HepG2 (cell line): ENCODE measurements at regions not wholly inside any gene's neighbourhood (a gene's known extent, or its start where the extent isn't known, plus 50 kb on each side); places are given as distances from the start of the nearest gene placed in this dataset.

Experiments used
- CCDC6 ChIP-seq: sonication (generic); formaldehyde crosslinking; IDR thresholded peaks from 2 replicates; pipeline ENCODE4 v1.8.1; 2022; ENCODE audit warnings: mild to moderate bottlenecking, missing genetic modification reagents, moderate library complexity
- EHMT2 ChIP-seq: fragments of 200-600 bp; sonication (generic); IDR thresholded peaks from 2 replicates; pipeline ENCODE4 v1.7.0; 2017; ENCODE audit warnings: antibody characterized with exemption, low read depth, low read length, borderline replicate concordance
- GATA4 ChIP-seq: sonication (generic); IDR thresholded peaks from 2 replicates; pipeline ENCODE4 v1.6.1; 2016; ENCODE audit warnings: antibody characterized with exemption, low read depth, borderline replicate concordance
- NR3C1 ChIP-seq: sonication (generic); formaldehyde crosslinking; IDR thresholded peaks from 2 replicates; pipeline ENCODE4 v1.4.0; 2020; ENCODE audit warnings: missing genetic modification reagents
- TCF7 ChIP-seq: sonication (generic); IDR thresholded peaks from 2 replicates; pipeline ENCODE4 v1.6.1; 2016; ENCODE audit warnings: antibody characterized with exemption, low read depth
- YY1 ChIP-seq: IDR thresholded peaks from 2 replicates; pipeline ENCODE4 v1.6.1; 2011; ENCODE audit warnings: low read length, low read depth, moderate library complexity, mild to moderate bottlenecking; ENCODE audit not compliant: insufficient read depth, insufficient replicate concordance
- ZSCAN22 ChIP-seq: sonication (generic); formaldehyde crosslinking; IDR thresholded peaks from 2 replicates; pipeline ENCODE4 v1.4.0; 2020; ENCODE audit warnings: mild to moderate bottlenecking, missing genetic modification reagents
- TF ChIP-seq, protein P1 (sequence below): sonication (generic); formaldehyde crosslinking; IDR thresholded peaks from 2 replicates; pipeline ENCODE4 v1.5.0; 2020; ENCODE audit warnings: mild to moderate bottlenecking, missing genetic modification reagents, moderate library complexity
- TF ChIP-seq, protein P2 (sequence below): sonication (generic); formaldehyde crosslinking; IDR thresholded peaks from 2 replicates; pipeline ENCODE4 v1.5.0; 2020; ENCODE audit warnings: missing genetic modification reagents
- TF ChIP-seq, protein P3 (sequence below), 2 experiments: sonication (generic) in 1 of 2; formaldehyde crosslinking in 1 of 2; IDR thresholded peaks; 2 replicates each; pipeline versions ENCODE4 v1.5.1 to v1.6.1; 2011 to 2020; ENCODE audit warnings: borderline replicate concordance in 1 of 2, low read depth in 1 of 2, low read length in 1 of 2, mild to moderate bottlenecking in 1 of 2, missing genetic modification reagents in 1 of 2, moderate library complexity in 1 of 2
- TF ChIP-seq, protein P4 (sequence below): IDR thresholded peaks from 2 replicates; pipeline ENCODE4 v1.6.1; 2016; ENCODE audit warnings: low read depth
- TF ChIP-seq, protein P5 (sequence below): sonication (generic); formaldehyde crosslinking; IDR thresholded peaks from 2 replicates; pipeline ENCODE4 v1.4.0; 2020; ENCODE audit warnings: missing genetic modification reagents

DNA sequence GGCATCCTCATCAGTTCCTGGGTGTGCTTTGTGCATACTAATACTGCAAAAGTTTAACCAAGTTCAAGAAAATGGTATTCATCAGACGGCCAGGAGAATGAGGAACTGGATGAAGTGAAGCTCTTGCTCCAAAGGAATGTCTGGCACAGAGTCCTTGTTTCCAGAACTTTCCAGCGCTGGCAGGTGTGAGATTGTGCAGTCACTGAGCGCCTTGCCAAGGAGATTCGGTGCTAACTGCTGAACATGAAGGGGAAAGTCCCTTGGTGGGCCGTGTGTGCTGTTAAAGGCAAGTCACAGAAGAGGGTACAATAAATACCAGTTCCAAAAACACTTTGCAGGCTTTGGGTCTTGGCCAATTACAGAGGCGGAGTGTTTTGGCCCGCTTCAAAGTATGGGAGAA lies 262.3 kb upstream of the SOX4 start:
- TF ChIP-seq, protein P1, sequence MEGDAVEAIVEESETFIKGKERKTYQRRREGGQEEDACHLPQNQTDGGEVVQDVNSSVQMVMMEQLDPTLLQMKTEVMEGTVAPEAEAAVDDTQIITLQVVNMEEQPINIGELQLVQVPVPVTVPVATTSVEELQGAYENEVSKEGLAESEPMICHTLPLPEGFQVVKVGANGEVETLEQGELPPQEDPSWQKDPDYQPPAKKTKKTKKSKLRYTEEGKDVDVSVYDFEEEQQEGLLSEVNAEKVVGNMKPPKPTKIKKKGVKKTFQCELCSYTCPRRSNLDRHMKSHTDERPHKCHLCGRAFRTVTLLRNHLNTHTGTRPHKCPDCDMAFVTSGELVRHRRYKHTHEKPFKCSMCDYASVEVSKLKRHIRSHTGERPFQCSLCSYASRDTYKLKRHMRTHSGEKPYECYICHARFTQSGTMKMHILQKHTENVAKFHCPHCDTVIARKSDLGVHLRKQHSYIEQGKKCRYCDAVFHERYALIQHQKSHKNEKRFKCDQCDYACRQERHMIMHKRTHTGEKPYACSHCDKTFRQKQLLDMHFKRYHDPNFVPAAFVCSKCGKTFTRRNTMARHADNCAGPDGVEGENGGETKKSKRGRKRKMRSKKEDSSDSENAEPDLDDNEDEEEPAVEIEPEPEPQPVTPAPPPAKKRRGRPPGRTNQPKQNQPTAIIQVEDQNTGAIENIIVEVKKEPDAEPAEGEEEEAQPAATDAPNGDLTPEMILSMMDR (CRISPR knock-in tag) = no peak
- TF ChIP-seq, protein P2, sequence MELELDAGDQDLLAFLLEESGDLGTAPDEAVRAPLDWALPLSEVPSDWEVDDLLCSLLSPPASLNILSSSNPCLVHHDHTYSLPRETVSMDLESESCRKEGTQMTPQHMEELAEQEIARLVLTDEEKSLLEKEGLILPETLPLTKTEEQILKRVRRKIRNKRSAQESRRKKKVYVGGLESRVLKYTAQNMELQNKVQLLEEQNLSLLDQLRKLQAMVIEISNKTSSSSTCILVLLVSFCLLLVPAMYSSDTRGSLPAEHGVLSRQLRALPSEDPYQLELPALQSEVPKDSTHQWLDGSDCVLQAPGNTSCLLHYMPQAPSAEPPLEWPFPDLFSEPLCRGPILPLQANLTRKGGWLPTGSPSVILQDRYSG (CRISPR knock-in tag) = no peak
- no peak for TF ChIP-seq CCDC6 (CRISPR knock-in tag)
- no peak for TF ChIP-seq EHMT2
- TF ChIP-seq, protein P3, sequence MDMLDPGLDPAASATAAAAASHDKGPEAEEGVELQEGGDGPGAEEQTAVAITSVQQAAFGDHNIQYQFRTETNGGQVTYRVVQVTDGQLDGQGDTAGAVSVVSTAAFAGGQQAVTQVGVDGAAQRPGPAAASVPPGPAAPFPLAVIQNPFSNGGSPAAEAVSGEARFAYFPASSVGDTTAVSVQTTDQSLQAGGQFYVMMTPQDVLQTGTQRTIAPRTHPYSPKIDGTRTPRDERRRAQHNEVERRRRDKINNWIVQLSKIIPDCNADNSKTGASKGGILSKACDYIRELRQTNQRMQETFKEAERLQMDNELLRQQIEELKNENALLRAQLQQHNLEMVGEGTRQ (IDR thresholded peaks at IDR 0.05; ENCODE audit: low read depth, low read length) = no peak
- TF ChIP-seq, protein P3 (CRISPR knock-in tag; IDR thresholded peaks at IDR 0.05; ENCODE audit: borderline replicate concordance) = no peak
- TF ChIP-seq, protein P4, sequence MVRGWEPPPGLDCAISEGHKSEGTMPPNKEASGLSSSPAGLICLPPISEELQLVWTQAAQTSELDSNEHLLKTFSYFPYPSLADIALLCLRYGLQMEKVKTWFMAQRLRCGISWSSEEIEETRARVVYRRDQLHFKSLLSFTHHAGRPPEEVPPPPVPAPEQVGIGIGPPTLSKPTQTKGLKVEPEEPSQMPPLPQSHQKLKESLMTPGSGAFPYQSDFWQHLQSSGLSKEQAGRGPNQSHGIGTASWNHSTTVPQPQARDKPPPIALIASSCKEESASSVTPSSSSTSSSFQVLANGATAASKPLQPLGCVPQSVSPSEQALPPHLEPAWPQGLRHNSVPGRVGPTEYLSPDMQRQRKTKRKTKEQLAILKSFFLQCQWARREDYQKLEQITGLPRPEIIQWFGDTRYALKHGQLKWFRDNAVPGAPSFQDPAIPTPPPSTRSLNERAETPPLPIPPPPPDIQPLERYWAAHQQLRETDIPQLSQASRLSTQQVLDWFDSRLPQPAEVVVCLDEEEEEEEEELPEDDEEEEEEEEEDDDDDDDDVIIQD (CRISPR knock-in tag) = no peak
- TF ChIP-seq GATA4 = no peak
- no peak for TF ChIP-seq ZSCAN22 (CRISPR knock-in tag)
- TF ChIP-seq NR3C1 = no peak
- TF ChIP-seq YY1 = no peak
- TF ChIP-seq TCF7 = no peak
- TF ChIP-seq, protein P5, sequence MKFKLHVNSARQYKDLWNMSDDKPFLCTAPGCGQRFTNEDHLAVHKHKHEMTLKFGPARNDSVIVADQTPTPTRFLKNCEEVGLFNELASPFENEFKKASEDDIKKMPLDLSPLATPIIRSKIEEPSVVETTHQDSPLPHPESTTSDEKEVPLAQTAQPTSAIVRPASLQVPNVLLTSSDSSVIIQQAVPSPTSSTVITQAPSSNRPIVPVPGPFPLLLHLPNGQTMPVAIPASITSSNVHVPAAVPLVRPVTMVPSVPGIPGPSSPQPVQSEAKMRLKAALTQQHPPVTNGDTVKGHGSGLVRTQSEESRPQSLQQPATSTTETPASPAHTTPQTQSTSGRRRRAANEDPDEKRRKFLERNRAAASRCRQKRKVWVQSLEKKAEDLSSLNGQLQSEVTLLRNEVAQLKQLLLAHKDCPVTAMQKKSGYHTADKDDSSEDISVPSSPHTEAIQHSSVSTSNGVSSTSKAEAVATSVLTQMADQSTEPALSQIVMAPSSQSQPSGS (CRISPR knock-in tag) = no peak
